Smooth muscle cell of the brain vasculature (primary cell): ENCODE measurements at regions not wholly inside any gene's neighbourhood (a gene's known extent, or its start where the extent isn't known, plus 50 kb on each side); places are given as distances from the start of the nearest gene placed in this dataset.
"Not testable (repeated sequence)": the region's sequence is repeated elsewhere in the genome, so short reads cannot be mapped to it uniquely, and the experiment has no call there.

Source experiments
- DNase-seq: peaks from one replicate; pipeline ENCODE4 v3.0.0-alpha.2; 2012; ENCODE audit warnings: low read depth, low spot score

DNA sequence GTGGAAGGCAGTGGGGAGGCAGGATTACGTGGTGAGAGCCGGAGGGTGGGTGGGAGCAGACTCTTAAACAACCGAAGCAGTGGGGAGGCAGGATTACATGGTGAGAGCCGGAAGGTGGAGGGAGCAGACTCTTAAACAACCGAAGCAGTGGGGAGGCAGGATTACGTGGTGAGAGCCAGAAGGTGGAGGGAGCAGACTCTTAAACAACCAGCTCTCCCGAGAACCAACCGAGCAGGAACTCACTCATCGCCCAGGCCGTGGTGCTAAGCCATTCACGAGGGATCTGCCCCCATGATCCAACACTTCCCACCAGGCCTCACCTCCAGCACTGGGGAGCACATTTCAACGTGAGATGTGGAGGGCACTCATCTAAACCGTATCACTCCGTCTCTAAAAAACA is 87.7 kb downstream of the RTP5 start:
- no peak for DNase-seq

DNA sequence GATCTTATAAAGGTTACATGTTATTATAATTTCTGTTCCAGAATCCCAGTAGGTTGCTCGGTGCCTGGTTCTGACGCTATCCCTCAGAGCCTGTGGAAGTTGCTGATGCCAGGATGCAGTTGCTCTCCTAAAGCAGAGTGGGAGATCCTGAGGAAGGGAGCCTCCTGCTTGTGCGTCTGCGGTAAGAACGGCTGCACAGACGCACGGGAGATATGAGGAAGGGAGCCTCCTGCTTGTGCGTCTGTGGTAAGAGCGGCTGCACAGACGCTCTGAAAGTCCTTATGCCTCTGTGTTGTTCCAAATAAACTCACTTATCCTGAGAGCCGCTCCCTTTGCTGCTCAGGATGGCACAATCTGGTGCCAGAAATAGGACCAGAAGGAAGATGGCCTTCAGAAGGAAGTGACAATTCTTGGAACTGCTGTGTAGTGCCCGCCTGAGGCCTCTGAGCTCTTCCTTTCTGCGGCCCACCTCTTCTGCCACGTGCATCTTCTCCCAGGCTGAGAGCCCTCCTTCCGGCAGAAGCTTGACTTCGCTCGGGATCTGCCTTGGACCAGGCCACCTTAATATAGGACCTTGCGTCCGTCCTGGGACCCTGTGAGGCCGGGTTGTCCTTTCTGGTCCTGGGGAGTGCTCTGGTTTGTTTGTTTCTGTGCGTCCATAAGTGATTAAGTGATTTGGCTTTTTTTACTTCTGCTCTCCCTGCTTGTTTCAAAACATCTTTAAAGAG is 89.5 kb downstream of the RTP5 start:
- no peak for DNase-seq

DNA sequence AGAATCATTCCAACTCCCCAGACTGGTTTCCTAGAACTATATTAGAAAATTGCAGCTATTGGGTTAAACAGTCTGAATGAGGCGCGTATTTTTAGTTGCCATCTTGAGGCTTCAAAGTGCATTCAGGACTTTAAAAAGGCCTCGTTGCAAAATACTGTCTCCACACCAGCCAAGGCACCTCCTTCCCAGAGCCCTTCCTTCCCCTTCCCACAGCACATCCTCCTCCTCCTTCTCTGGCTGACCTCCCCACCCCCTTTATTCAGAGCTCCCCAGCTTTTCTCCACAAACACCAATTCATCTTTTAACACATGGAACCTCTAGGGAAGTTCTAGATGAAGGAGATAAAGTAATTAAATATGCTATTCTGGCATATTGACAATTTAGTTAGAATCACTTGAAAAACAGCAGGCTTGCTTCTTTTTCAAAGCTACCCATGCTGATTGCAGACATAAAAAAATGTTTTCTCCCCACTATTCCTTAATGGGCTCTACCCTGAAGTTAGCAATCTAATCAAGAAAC is 90.3 kb downstream of the RTP5 start:
- DNase-seq, result no peak

DNA sequence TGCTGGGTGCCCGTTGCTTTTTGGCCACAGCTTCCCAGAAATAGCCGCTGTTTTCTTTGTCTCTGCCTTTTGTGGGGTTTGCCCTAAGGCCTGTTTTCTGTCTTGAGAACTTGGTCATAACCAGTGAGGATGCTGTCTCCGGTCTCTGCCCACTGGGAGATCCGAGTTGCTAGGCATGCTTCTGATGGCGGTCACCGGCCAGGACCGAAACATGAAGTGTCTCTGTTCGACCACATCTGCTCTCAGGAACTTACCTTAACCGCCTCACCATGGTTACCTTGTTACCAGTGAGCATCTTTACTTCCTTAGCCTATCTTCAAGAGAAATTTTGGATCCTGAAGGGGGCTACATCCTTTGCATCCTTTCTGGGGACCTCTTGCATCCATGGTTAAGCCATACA is 91.9 kb downstream of the RTP5 start:
- no peak for DNase-seq

DNA sequence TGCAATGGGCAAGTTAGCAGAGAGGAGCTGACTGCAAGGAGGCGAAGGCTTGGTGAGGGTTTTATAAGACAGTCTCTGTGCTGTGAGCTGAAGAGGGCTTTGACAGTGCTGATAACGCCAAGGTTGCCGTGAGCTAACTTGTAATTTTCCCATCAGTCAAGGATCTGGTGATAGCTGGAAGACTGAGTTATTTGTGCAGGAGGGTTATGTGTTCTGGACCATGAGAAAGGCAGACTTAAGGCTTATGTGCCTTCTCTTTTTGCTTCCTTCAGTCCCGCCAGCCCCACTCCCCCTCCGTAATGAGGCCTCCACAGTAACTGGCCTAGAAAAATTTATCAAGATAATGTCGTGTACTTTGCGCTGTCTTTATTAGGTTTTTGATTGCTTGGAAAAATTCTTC is 94.6 kb downstream of the RTP5 start:
- no peak for DNase-seq

DNA sequence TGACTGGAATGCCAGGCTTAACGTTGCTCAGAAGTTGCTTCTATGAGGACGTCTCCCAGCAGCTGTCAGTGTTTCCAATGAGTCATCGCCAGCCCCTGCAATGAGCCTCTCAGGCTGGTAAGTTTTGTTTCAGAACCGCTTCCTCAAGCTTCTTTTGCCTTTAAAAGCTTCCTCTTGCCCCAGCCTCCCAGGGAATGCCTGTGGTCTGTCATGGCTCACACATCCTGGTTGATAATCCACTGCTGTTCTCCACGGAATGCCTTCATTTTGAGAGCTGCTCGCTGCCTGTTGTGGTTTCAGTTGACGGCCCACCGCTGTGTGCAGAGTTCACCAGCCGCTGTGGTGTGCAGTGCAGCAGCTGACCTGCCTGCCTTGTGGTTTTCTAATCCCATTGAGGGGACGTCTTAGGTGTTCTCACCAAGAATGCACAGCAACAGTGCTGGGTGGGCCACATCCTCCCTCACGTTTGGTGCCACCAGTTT is 96.4 kb downstream of the RTP5 start:
- peak; percentile 95 for DNase-seq

DNA sequence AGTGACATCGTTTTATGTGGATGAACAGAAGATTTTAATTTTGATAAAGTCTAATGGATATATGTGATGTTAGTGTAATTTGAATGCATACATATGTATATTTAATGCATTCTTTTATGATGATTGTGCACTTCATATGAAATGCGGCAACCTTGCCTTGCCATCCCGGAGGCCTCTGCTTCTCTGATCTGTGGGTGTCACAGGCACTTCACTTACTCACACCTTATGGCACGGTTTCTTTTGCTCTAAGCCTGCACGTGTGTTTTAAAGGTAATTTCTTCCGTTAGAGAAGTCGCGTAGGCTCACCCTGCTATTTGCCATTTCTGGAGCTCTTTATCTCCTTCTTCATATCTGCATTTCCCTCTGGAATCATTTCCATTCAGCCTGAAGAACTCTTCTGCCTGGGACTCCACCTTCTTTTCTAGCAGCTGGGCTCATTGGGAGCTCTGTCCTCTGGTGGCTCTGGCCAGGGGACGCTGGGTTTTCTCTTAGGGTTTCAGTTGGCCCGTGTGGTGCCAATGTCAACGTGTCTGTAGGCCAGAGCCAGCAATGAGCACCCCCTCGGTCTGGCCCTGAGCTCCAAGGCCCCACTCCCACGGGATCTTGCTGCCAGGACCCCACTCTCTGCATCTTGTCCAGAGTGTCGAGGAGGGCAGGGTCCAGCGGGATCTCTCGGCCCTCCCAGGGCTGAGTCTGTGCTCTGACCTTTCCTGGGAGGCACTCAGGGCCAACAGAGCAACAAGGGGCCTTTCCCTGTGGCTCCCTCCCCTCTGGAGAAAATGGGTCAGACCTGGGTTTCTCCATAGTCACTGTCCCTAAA is 97.3 kb downstream of the RTP5 start:
- no peak for DNase-seq

DNA sequence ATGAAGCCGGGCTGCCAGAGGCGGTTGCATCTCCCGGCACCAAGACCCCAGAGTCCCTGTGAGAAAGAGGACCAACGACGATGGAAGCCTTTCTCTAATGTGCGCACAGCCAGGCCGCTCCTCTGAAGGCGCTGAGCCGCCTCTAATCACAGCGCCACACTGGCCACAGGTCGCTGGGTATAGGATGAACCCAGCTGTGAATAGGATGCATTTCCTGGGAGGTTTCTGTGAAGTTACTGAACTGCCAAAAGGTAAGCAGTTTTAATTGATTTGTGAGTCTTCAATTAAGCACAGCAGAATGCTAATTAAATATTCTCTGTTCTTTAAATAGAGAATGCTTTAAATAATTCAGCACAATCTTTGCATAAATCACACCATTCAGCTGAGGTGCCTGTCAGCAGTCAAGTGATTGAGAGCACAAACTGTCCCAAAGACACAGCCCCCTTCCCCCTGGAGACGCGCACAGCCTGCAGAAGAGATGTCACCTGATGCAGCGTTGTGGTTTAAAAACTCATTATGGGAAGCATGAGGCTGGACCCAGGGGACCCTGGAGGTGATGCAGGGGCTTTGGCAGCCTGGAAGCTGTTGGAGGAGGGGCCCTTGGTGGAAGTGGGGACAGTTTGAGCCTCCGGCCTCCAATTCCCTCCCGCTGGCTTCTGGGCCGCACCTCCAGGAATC is 98.1 kb downstream of the RTP5 start:
- no peak for DNase-seq

DNA sequence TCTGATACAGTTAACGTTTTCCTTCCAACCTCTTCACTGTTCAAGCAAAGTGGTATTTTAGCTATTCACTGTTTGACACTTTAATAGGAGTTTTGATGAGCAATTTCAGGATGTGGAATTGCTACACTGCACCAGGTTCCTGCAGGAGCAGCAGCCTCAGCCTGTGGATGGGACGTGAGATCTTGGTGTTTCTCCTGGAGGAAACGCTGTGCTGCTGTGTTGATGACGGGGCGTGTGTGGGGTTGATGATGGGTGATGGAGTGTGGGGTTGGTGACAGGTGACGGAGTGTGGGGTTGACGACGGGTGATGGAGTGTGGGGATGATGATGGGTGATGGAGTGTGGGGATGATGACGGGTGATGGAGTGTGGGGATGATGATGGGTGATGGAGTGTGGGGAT is 98.9 kb downstream of the RTP5 start:
- no peak for DNase-seq

DNA sequence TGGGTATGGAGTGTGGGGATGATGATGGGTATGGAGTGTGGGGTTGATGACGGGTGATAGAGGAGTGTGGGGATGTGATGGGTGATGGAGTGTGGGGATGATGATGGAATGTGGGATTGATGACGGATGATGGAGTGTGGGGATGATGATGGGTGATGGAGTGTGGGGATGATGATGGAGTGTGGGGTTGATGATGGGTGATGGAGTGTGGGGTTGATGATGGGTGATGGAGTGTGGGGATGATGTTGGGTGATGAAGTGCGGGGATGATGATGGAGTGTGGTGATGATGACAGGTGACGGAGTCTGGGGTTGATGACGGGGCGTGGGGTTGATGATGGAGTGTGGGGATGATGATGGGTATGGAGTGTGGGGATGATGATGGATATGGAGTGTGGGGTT is 99.7 kb downstream of the RTP5 start:
- not testable (repeated sequence) for DNase-seq

DNA sequence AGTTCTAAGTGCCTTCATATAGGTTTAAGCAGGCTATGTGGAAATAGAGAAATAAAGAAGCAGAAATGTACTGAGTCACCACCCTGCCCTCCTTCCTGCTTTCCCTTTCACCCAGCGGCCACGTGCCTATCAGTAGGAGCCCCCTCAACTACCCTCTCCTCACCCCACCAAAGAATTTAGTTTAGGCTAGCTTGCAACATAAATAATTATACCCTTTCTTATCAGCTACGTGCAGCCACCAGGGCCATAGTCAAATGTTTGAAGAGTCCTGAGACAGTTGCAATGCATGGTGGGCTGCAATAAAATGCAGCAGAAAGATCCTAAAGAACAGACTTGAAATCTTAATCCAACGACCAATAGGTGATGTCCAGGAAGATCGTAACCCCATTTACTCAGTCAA is 101.2 kb downstream of the RTP5 start:
- DNase-seq, result no peak

DNA sequence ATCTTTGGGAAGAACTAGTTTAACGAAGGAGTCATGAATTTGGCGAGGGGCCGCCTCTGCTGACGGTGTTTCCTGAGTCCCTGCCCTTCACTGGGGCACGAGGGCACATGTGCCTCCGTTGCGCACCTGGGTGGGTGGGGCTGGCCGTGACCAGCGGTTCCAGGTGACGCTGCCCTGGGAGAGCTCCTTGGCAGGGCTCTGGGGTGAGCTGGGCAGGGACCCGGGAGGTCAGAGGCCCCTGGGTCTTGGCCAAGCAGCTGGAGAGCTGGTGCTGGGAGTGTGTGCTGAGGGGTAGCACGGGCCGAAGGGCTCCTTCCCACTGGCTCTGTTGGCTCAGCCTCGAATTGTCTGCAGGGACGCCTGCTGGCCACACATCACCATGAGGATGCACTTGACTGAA is 104.6 kb downstream of the RTP5 start:
- DNase-seq, result no peak

DNA sequence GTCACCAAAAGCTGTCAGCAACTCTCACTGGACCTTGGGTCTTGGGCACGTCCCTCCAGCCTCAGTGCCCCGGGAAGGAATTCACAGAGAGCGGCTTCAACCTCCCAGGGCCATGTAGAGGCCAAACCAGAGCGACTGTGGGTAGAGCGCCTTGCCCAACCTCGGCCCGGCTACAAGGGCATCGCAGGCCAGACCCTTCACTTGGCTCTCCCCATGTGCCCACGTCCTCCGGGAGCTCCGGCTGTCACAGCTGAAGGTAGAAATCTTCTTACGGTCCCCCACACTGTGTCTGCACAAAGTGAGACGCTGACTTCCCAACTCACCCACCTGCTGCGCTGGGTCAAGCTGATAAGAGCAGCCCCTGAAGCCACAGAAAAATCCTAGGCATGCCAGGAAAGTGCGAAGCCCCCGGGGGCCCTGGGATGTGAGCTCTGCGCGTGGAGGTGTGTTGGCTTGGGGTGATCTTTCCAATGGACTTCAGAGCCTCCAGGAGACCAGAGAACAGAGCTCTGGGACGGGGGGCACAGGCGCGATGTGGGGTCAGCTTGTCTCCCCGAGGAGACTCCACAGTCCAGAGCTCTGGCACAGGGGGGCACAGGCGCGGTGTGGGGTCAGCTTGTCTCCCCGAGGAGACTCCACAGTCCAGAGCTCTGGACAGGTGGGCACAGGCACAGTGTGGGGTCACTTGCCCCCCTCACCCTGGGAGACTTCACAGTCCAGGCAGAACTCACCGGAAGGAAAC is 105.5 kb downstream of the RTP5 start:
- DNase-seq, result no peak

DNA sequence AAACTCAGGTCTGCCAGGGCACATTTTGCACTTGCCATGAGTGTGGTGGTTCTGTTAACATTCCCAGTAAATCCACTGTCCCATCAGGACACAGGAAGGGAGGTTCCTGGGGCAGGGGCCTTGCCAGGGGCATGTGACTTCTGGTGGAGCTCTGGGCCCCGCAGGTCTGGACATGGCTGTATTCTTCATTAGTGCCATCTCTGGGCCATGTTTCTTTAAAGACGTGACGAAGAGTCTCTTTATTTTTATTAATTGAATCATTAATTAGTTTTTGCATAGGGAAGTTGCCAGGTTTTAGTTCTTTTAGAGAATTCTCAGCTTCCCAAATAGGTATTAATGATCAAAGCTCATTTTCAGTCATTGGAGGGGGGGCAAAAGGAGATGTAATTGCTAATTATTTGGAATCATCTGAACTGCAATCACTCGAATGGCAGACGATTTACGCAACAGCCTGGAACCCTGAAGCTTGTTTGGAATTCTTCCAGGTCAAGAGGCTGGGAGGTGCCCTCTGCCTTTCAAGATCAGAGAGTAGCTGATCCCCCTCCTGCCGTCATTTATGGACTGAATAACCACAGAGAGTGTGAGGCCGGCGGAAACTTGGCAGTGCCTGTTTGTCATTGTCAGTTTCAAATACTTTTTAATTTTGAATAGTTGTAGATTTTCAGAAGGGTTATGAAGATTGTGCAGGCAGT is 106.2 kb downstream of the RTP5 start:
- DNase-seq, result no peak

DNA sequence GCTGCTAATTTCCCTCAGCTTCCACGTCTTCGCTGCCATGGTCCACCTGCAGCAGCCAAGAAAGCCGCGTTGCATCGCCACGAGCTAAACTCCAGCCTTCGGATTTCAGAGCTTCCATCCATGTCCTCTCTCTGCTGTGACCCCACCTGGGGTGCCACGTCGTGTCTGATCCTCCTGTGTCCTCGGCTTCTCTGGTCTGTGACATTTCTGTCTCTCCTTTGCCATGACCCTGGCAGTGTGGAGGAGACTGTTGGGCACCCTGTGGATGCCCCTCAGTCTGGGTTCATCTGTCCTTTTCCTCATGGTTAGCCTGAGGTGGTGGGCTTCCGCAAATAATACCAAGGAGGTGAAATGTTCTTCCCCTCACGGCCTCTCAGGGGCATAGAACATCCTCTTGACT is 106.8 kb downstream of the RTP5 start:
- DNase-seq, result no peak

DNA sequence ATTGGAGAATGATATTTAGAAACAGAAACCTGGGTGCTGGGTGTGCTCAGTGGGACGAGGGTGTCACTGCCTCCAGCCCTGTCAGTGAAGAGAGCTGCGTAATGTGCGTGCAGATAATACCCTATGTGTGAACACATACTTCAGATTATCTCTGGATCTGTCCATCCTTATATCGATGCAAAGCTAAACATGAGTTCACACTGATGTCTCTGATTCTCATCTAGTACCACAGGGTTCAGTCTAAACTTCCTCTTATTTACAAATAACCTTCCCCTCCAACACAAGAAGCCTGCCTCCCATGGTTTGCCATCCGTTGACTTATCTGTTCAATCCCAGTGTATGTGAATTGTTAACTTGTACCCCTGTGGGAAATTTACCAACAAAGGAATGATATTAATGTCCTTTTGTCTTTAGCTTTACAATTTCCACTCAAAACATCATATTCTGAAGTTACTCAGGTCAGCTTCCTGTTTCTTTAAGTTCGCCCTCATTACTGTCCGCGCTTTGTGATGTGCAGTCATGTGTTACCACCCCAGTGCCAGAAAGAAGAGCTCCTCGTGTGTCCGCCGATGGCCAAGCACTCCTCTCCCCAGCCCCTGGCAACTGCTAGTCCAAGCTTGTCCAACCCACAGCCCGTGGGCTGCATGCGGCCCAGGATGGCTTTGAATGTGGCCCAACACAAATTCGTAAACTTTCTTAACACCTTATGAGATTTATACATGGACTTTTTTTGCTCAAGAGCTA is 108.2 kb downstream of the RTP5 start:
- no peak for DNase-seq

DNA sequence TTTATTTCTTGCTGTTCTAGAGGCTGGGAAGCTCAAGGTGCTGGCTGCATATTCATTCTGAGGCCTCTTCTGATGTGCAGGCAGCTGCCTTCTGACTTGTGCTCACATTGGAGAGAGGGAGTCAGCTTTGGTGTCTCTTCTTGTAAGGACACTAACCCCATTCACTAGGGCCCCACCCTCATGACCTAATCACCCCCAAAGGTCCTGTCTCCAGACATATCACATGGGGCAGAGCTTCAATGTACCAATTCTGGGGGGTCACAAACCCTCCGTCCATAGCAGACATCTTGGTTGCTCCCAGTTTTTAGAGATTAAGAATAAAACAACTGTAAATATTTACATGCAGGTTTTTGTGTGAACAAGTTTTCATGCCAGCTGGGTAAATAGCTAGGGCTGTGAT is 109.1 kb downstream of the RTP5 start:
- DNase-seq, result no peak

DNA sequence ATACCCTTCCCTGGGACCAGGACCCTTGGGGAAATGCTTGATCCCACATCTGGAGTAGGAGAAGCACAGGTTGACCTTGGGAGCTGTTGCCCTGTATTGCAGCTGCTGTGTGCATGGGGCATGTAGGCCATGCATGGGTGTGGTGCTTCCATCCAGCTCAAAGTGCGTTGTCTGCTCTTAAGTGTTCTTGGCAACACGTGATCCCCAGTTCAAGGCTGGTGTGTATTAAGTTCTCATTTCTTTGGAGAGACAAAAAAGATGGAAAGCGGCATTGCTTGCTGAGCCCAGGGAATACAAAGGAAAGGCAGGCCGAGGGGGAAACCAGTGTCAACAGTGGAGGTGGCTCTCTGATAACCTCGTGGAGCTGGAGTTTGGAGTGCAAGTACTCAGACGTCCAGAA is 110.7 kb downstream of the RTP5 start:
- no peak for DNase-seq

DNA sequence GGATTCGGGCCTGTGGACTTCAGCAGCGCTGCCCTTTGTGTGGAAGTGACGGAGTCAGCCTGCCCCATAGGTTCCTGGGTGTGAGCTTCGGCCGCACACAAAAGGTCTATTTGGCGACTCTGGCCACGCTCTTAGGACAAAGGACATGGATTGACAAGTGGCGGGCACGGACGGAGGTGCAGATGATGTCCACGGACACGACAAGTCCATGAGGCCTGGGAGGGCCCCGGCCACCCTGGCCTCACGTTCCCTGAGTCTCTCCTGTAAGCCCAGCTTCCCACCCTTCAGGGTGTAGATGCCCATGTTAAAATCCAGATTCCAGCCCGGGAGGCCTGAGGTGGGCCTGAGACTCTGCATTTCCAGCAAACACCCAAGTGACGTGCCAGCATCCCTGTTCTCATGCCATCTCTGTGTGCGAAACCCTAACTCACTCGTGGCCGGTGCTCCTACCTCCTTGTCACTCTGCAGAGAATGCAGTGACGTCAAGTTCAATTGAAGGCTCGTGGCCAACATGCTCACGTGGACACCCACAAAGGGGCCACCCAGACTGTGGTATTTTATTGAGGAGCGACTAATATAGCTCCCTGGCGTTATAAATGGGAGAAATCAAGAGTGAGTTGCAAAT is 111.7 kb downstream of the RTP5 start:
- no peak for DNase-seq
